ENCODE measurements at regions not wholly inside any gene's neighbourhood (a gene's known extent, or its start where the extent isn't known, plus 50 kb on each side); places are given as distances from the start of the nearest gene placed in this dataset.

GRCh38 chr2:103785432-103785831, 1023.6 kb downstream of the TMEM182 start:
- TF ChIP-seq BHLHE40 (IDR thresholded peaks at IDR 0.05; ENCODE audit: borderline replicate concordance), result no peak
- TF ChIP-seq SP1 (IDR thresholded peaks at IDR 0.05), result no peak
- TF ChIP-seq LEF1 (IDR thresholded peaks at IDR 0.05; ENCODE audit: borderline replicate concordance), result no peak
- TF ChIP-seq FOXM1 (IDR thresholded peaks at IDR 0.05; ENCODE audit: borderline replicate concordance), result no peak
- no peak for TF ChIP-seq HDGF (IDR thresholded peaks at IDR 0.05; ENCODE audit: borderline replicate concordance)
- no peak for TF ChIP-seq TARDBP (IDR thresholded peaks at IDR 0.05)
- no peak for TF ChIP-seq NFRKB (IDR thresholded peaks at IDR 0.05)
- ChIA-PET POLR2A (no interaction called here), CTCF (no interaction called here)
- no peak for DNase-seq (ENCODE audit: extremely low spot score)

DNA sequence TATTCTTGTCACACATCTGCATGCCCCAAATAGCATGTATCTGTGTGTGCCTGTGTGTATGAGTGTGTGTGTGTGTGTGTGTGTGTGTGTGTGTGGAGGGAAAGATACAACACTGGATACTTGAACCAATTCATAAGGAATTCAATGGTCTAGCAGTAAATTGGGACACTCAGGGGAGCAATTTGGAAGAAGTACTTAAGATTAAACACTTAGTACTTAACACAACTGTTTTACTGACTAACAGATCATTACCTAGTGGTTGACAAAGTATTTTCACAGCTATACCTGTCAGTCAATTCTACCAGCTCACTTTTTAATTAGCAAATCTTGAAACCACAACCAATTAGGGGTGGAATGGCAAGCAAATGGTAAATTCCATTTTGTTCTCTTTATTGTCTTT, 1024.1 kb downstream of the TMEM182 start:
- POLR2A ChIA-PET, result no interaction called here
- DNase-seq (ENCODE audit: extremely low spot score), result no peak
- CTCF ChIA-PET, result no interaction called here
- no peak for TF ChIP-seq SP1 (IDR thresholded peaks at IDR 0.05)
- TF ChIP-seq BHLHE40 (IDR thresholded peaks at IDR 0.05; ENCODE audit: borderline replicate concordance), result no peak
- TF ChIP-seq HDGF (IDR thresholded peaks at IDR 0.05; ENCODE audit: borderline replicate concordance), result no peak
- no peak for TF ChIP-seq CTBP1 (IDR thresholded peaks at IDR 0.05; ENCODE audit: borderline replicate concordance)
- TF ChIP-seq FOXK2 (IDR thresholded peaks at IDR 0.05), result no peak
- no peak for TF ChIP-seq SUZ12 (IDR thresholded peaks at IDR 0.05)
- no peak for TF ChIP-seq FOXM1 (IDR thresholded peaks at IDR 0.05; ENCODE audit: borderline replicate concordance)
- no peak for TF ChIP-seq LEF1 (IDR thresholded peaks at IDR 0.05; ENCODE audit: borderline replicate concordance)
- TF ChIP-seq L3MBTL2 (conservative IDR thresholded peaks at IDR 0.05), result no peak
- TF ChIP-seq ZNF384 (IDR thresholded peaks at IDR 0.05), result no peak
- no peak for TF ChIP-seq ELF4 (IDR thresholded peaks at IDR 0.05)
- TF ChIP-seq NFRKB (IDR thresholded peaks at IDR 0.05), result no peak
- TF ChIP-seq FOXA1 (IDR thresholded peaks at IDR 0.05), result no peak
- no peak for TF ChIP-seq ARNT (IDR thresholded peaks at IDR 0.05)
- TF ChIP-seq, protein P1, sequence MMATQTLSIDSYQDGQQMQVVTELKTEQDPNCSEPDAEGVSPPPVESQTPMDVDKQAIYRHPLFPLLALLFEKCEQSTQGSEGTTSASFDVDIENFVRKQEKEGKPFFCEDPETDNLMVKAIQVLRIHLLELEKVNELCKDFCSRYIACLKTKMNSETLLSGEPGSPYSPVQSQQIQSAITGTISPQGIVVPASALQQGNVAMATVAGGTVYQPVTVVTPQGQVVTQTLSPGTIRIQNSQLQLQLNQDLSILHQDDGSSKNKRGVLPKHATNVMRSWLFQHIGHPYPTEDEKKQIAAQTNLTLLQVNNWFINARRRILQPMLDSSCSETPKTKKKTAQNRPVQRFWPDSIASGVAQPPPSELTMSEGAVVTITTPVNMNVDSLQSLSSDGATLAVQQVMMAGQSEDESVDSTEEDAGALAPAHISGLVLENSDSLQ (IDR thresholded peaks at IDR 0.05), result no peak
- no peak for TF ChIP-seq TARDBP (IDR thresholded peaks at IDR 0.05)

DNA sequence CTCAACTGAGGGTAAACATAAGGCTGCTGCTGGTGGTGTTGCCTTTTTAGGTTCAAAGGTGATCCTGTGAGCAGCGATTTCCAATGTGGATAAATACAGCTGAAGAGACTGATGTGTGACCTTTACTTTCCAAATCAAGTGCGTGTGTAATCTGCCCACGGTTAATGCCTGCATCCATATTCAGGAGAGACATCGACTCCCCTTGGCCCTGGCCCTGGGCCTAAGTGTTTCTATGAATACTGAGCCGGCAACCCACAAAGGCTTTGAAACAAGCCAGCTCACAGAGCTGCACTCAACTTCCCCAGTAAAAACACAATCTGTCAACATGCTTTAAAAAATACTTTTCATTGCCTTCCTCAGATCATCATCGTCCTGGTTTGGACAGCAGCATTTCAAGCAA, 1026.6 kb downstream of the TMEM182 start:
- DNase-seq (ENCODE audit: extremely low spot score), result no peak
- CTCF ChIA-PET, result no interaction called here
- TF ChIP-seq SP1 (IDR thresholded peaks at IDR 0.05) (no peak), NFRKB (IDR thresholded peaks at IDR 0.05) (no peak), FOXM1 (IDR thresholded peaks at IDR 0.05; ENCODE audit: borderline replicate concordance) (no peak), L3MBTL2 (conservative IDR thresholded peaks at IDR 0.05) (no peak), FOXA1 (IDR thresholded peaks at IDR 0.05) (no peak), ZNF384 (IDR thresholded peaks at IDR 0.05) (no peak), LEF1 (IDR thresholded peaks at IDR 0.05; ENCODE audit: borderline replicate concordance) (no peak)
- POLR2A ChIA-PET, result no interaction called here

- TF ChIP-seq ARNT (IDR thresholded peaks at IDR 0.05), result no peak
- TF ChIP-seq CTBP1 (IDR thresholded peaks at IDR 0.05; ENCODE audit: borderline replicate concordance), result no peak
- TF ChIP-seq FOXK2 (IDR thresholded peaks at IDR 0.05), result no peak
- no peak for TF ChIP-seq TARDBP (IDR thresholded peaks at IDR 0.05)
- TF ChIP-seq NFRKB (IDR thresholded peaks at IDR 0.05), result no peak
- no peak for TF ChIP-seq L3MBTL2 (conservative IDR thresholded peaks at IDR 0.05)
- no peak for TF ChIP-seq SP1 (IDR thresholded peaks at IDR 0.05)
- CTCF ChIA-PET, result no interaction called here
- no peak for DNase-seq (ENCODE audit: extremely low spot score)
- POLR2A ChIA-PET, result no interaction called here
Measured at GRCh38 chr2:103788951-103789350, 1027.1 kb downstream of the TMEM182 start.

- ChIA-PET POLR2A (no interaction called here), CTCF (no interaction called here)
- peak; percentile 14 for DNase-seq (ENCODE audit: extremely low spot score)
- TF ChIP-seq FOXM1 (IDR thresholded peaks at IDR 0.05; ENCODE audit: borderline replicate concordance) (no peak), ELF4 (IDR thresholded peaks at IDR 0.05) (no peak), L3MBTL2 (conservative IDR thresholded peaks at IDR 0.05) (no peak), SUZ12 (IDR thresholded peaks at IDR 0.05) (no peak), SP1 (IDR thresholded peaks at IDR 0.05) (no peak), FOXA1 (IDR thresholded peaks at IDR 0.05) (no peak), LEF1 (IDR thresholded peaks at IDR 0.05; ENCODE audit: borderline replicate concordance) (no peak), ARNT (IDR thresholded peaks at IDR 0.05) (no peak), FOXK2 (IDR thresholded peaks at IDR 0.05) (no peak), ZNF384 (IDR thresholded peaks at IDR 0.05) (no peak), NFRKB (IDR thresholded peaks at IDR 0.05) (no peak), BHLHE40 (IDR thresholded peaks at IDR 0.05; ENCODE audit: borderline replicate concordance) (no peak), HDGF (IDR thresholded peaks at IDR 0.05; ENCODE audit: borderline replicate concordance) (no peak), TARDBP (IDR thresholded peaks at IDR 0.05) (no peak), CTBP1 (IDR thresholded peaks at IDR 0.05; ENCODE audit: borderline replicate concordance) (no peak)
- TF ChIP-seq, protein P1 (IDR thresholded peaks at IDR 0.05), result no peak
Measured at GRCh38 chr2:103789381-103790095, 1027.7 kb downstream of the TMEM182 start.

GRCh38 chr2:103792042-103792441, 1030.2 kb downstream of the TMEM182 start:
- TF ChIP-seq BHLHE40 (IDR thresholded peaks at IDR 0.05; ENCODE audit: borderline replicate concordance) (no peak), ZNF384 (IDR thresholded peaks at IDR 0.05) (no peak), TARDBP (IDR thresholded peaks at IDR 0.05) (no peak), SP1 (IDR thresholded peaks at IDR 0.05) (no peak)
- ChIA-PET CTCF (no interaction called here), POLR2A (no interaction called here)
- no peak for DNase-seq (ENCODE audit: extremely low spot score)

DNA sequence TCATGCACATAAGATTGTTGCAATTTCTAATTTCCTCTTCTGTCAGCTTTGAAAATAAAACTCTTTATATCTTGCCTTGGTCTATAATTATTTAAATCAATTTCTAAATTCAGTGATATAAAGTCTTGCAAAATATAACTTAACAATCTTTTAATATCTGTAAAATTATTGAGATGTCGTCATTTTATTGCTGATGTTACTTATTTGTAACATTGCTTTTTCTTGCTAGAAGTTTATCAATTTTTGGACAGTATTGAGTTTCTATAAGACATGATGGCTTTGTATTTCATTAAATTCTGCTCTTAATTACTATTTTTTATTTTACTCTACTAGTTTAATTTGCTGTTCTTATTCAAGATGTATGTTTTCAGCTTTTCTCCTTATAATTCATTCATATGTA, 1036.5 kb downstream of the TMEM182 start:
- ChIA-PET CTCF (no interaction called here), POLR2A (no interaction called here)
- no peak for DNase-seq (ENCODE audit: extremely low spot score)
- TF ChIP-seq SUZ12 (IDR thresholded peaks at IDR 0.05) (no peak), ELF4 (IDR thresholded peaks at IDR 0.05) (no peak), ARNT (IDR thresholded peaks at IDR 0.05) (no peak), BHLHE40 (IDR thresholded peaks at IDR 0.05; ENCODE audit: borderline replicate concordance) (no peak), NFRKB (IDR thresholded peaks at IDR 0.05) (no peak), TARDBP (IDR thresholded peaks at IDR 0.05) (no peak), LEF1 (IDR thresholded peaks at IDR 0.05; ENCODE audit: borderline replicate concordance) (no peak), CTBP1 (IDR thresholded peaks at IDR 0.05; ENCODE audit: borderline replicate concordance) (no peak), FOXM1 (IDR thresholded peaks at IDR 0.05; ENCODE audit: borderline replicate concordance) (no peak), L3MBTL2 (conservative IDR thresholded peaks at IDR 0.05) (no peak)
